ENCODE measurements at regions not wholly inside any gene's neighbourhood (a gene's known extent, or its start where the extent isn't known, plus 50 kb on each side); places are given as distances from the start of the nearest gene placed in this dataset.

DNA sequence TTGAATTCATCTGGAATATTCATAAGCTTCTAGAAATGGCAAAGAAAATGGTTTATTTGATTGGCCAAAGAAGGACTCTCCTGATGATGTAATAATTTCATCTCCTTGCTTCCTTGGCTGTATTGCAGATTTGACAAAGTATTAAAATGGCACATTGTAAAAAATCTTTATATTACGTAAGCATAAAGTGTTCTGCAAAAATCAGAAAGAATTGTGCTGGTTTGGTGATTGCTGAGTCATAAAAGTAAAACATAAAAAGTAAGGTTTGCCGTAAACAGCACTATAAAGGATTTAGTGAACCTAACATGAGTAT lies 255.9 kb upstream of the RREB1 start:
- no peak for TF ChIP-seq POLR2A (IDR thresholded peaks at IDR 0.05; ENCODE audit: low read depth, low read length)
- no peak for TF ChIP-seq POLR2AphosphoS5 (IDR thresholded peaks at IDR 0.05; ENCODE audit: insufficient read depth, low read depth, low read length)
- TF ChIP-seq JUN (IDR thresholded peaks at IDR 0.05; ENCODE audit: borderline replicate concordance, insufficient read depth, insufficient read length, low read depth): no peak
- TF ChIP-seq, protein P1, sequence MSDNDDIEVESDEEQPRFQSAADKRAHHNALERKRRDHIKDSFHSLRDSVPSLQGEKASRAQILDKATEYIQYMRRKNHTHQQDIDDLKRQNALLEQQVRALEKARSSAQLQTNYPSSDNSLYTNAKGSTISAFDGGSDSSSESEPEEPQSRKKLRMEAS (IDR thresholded peaks at IDR 0.05; ENCODE audit: insufficient read depth, insufficient read length): no peak
